PFSK-1 (cell line): ENCODE measurements at regions not wholly inside any gene's neighbourhood (a gene's known extent, or its start where the extent isn't known, plus 50 kb on each side); places are given as distances from the start of the nearest gene placed in this dataset.

Experiments
- FOXP2 ChIP-seq: optimal IDR thresholded peaks from 2 replicates; pipeline ENCODE3; 2011; ENCODE audit warnings: borderline replicate concordance, control low read depth, inconsistent platforms; ENCODE audit not compliant: insufficient read depth; ENCODE audit errors: extremely low read length, extremely low read depth
- POLR2AphosphoS5 ChIP-seq: IDR thresholded peaks from 2 replicates; pipeline ENCODE4 v1.6.1; 2012; ENCODE audit warnings: low read depth, mild to moderate bottlenecking, control low read depth, low read length, moderate library complexity
- REST ChIP-seq, 2 experiments: IDR thresholded peaks; 2 replicates each; pipeline versions ENCODE4 v1.6.1 to v1.8.0; 2011 to 2012; ENCODE audit warnings: low read depth in 2 of 2, low read length in 2 of 2, control low read depth in 1 of 2, inconsistent platforms in 1 of 2, mild to moderate bottlenecking in 1 of 2, moderate library complexity in 1 of 2; ENCODE audit not compliant: insufficient read depth in 1 of 2
- SIN3A ChIP-seq: IDR thresholded peaks from 2 replicates; pipeline ENCODE4 v1.6.1; 2012; ENCODE audit warnings: mild to moderate bottlenecking, low read length, moderate library complexity, borderline replicate concordance; ENCODE audit not compliant: insufficient read depth
- TAF1 ChIP-seq: IDR thresholded peaks from 2 replicates; pipeline ENCODE4 v1.6.1; 2012; ENCODE audit warnings: low read length, control low read depth, borderline replicate concordance; ENCODE audit not compliant: insufficient read depth

- TF ChIP-seq REST (IDR thresholded peaks at IDR 0.05; ENCODE audit: insufficient read depth in 1 of 2, low read depth in 2 of 2, low read length in 2 of 2) (no peak), SIN3A (no peak), POLR2AphosphoS5 (no peak), FOXP2 (no peak), TAF1 (no peak)
Measured at GRCh38 chr4:96916711-96917110, 1076.8 kb downstream of the PDHA2 start.

GRCh38 chr4:96936886-96937285, 1097.0 kb downstream of the PDHA2 start:
- TF ChIP-seq REST (IDR thresholded peaks at IDR 0.05; ENCODE audit: insufficient read depth in 1 of 2, low read depth in 2 of 2, low read length in 2 of 2) (no peak), SIN3A (no peak), TAF1 (no peak), POLR2AphosphoS5 (no peak), FOXP2 (no peak)

GRCh38 chr4:96946552-96946951, 1106.7 kb downstream of the PDHA2 start:
- TF ChIP-seq TAF1 (no peak), SIN3A (no peak), REST (IDR thresholded peaks at IDR 0.05; ENCODE audit: insufficient read depth in 1 of 2, low read depth in 2 of 2, low read length in 2 of 2) (no peak), FOXP2 (no peak), POLR2AphosphoS5 (no peak)

- TF ChIP-seq REST (IDR thresholded peaks at IDR 0.05; ENCODE audit: insufficient read depth in 1 of 2, low read depth in 2 of 2, low read length in 2 of 2) (no peak), SIN3A (no peak), FOXP2 (no peak), TAF1 (no peak), POLR2AphosphoS5 (no peak)
Measured at GRCh38 chr4:96952610-96953009, 1112.7 kb downstream of the PDHA2 start.

GRCh38 chr4:96955226-96955625, 1115.3 kb downstream of the PDHA2 start:
- TF ChIP-seq FOXP2 (no peak), REST (IDR thresholded peaks at IDR 0.05; ENCODE audit: insufficient read depth in 1 of 2, low read depth in 2 of 2, low read length in 2 of 2) (no peak), POLR2AphosphoS5 (no peak), TAF1 (no peak), SIN3A (no peak)
